Breast epithelium (tissue), 4 donors: ENCODE measurements at regions not wholly inside any gene's neighbourhood (a gene's known extent, or its start where the extent isn't known, plus 50 kb on each side); places are given as distances from the start of the nearest gene placed in this dataset.

Source experiments
- DNase-seq, 2 donors: peaks; one replicate each; pipeline ENCODE4 v3.0.0-alpha.2; 2019; ENCODE audit warnings: low spot score in 2 of 2
- H3K27ac ChIP-seq, 2 donors: fragments of 200-600 bp; sonication (generic) in 1 of 2; one replicate each; pipeline ENCODE4 v1.5.1; 2016 to 2019; ENCODE audit warnings: mild to moderate bottlenecking in 1 of 2
- H3K27me3 ChIP-seq, 2 donors: fragments of 200-600 bp; sonication (generic) in 1 of 2; one replicate each; pipeline versions ENCODE4 v1.5.1 to v1.6.0; 2017 to 2019; ENCODE audit warnings: control low read depth in 1 of 2, mild to moderate bottlenecking in 1 of 2
- H3K36me3 ChIP-seq: fragments of 200-600 bp; one replicate; pipeline ENCODE4 v1.5.1; 2019
- H3K4me1 ChIP-seq, 2 donors: fragments of 200-600 bp; sonication (generic); one replicate each; pipeline ENCODE4 v1.5.1; 2016 to 2019; ENCODE audit warnings: control low read depth in 1 of 2
- H3K4me3 ChIP-seq, 3 donors: fragments of 200-600 bp; sonication (generic); 1 replicate in 2 of 3; 2 replicates in 1 of 3; pipeline ENCODE4 v1.5.1; 2016 to 2019; ENCODE audit warnings: mild to moderate bottlenecking in 3 of 3, moderate library complexity in 2 of 3
- H3K9me3 ChIP-seq, 2 donors: fragments of 200-600 bp; sonication (generic) in 1 of 2; one replicate each; pipeline ENCODE4 v1.5.1; 2016 to 2019; ENCODE audit warnings: control low read depth in 1 of 2
- POLR2A ChIP-seq: fragments of 450-650 bp; IDR thresholded peaks from one replicate; pipeline ENCODE4 v1.6.1; 2016; ENCODE audit warnings: antibody characterized with exemption, mild to moderate bottlenecking, moderate library complexity
- POLR2AphosphoS5 ChIP-seq, 3 donors: sonication (generic); formaldehyde crosslinking; IDR thresholded peaks; one replicate each; pipeline ENCODE4 v1.6.1; 2017; ENCODE audit warnings: antibody characterized with exemption in 3 of 3
- intact Hi-C: fragments of 100-400 bp; cut with DNase I; formaldehyde crosslinking; loops from one replicate; pipeline ENCODE4 v1.15.1; 2023; ENCODE audit warnings: low total_unique reads
- TF ChIP-seq, protein P1 (sequence below), 3 donors: fragments of 450-650 bp; IDR thresholded peaks; one replicate each; pipeline ENCODE4 v1.5.1; 2016 to 2017; ENCODE audit warnings: antibody characterized with exemption in 3 of 3, mild to moderate bottlenecking in 3 of 3, moderate library complexity in 3 of 3

DNA sequence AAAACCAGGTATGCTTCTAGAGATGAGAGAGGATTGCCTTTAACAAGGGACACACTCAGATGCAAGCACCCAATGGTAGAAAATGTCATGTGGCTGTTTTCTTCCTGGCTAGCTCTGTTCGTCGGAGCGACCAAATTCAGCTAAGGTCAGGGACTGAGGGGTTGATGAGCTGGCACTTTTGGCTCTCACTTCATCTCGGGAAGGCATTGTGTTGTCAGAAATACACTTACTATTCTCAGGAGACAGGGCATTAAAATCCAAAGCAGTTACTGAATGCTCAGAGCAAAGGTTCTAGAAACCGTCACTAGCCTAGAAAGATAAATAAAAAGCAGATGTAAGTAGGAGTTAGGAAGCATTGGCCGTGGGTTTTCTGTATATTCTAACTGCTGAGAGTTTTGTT is 275.7 kb upstream of the SSTR1 start:
- no peaks in the 10 kb centered on the region for H3K36me3 ChIP-seq
- no peak overlapping the region for H3K27ac ChIP-seq
- DNase-seq: no peak
- TF ChIP-seq POLR2AphosphoS5 (IDR thresholded peaks at IDR 0.05) (no peak), POLR2A (no peak)
- TF ChIP-seq, protein P1, sequence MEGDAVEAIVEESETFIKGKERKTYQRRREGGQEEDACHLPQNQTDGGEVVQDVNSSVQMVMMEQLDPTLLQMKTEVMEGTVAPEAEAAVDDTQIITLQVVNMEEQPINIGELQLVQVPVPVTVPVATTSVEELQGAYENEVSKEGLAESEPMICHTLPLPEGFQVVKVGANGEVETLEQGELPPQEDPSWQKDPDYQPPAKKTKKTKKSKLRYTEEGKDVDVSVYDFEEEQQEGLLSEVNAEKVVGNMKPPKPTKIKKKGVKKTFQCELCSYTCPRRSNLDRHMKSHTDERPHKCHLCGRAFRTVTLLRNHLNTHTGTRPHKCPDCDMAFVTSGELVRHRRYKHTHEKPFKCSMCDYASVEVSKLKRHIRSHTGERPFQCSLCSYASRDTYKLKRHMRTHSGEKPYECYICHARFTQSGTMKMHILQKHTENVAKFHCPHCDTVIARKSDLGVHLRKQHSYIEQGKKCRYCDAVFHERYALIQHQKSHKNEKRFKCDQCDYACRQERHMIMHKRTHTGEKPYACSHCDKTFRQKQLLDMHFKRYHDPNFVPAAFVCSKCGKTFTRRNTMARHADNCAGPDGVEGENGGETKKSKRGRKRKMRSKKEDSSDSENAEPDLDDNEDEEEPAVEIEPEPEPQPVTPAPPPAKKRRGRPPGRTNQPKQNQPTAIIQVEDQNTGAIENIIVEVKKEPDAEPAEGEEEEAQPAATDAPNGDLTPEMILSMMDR (IDR thresholded peaks at IDR 0.05): no peak
- no peaks in the 10 kb centered on the region for H3K27me3 ChIP-seq
- H3K4me3 ChIP-seq: no peak overlapping the region
- no peaks in the 10 kb centered on the region for H3K4me1 ChIP-seq
- intact Hi-C loops: no loop called here
- no peaks in the 10 kb centered on the region for H3K9me3 ChIP-seq

DNA sequence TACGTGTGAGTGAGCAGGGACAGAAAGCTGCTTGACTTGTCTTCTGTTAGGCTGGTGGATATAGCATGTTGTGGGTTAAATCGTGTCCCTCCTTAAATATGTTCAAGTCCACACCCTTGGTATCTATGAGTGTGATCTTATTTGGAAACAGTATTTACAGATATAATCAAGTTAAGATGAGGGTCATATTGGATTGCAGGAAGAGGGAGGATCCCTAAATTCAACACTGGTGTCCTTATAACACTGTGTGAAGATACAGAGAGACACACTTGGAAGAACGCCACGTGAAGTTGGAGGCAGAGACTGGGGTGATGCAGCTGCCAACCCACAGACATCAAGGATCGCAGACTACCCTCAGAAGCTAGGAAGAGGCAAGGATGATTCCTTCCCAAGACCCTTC is 275.2 kb upstream of the SSTR1 start:
- no peak overlapping the region for H3K4me3 ChIP-seq
- H3K4me1 ChIP-seq: no peaks in the 10 kb centered on the region
- no peaks in the 10 kb centered on the region for H3K9me3 ChIP-seq
- H3K27me3 ChIP-seq: no peaks in the 10 kb centered on the region
- intact Hi-C loops: no loop called here
- no peak overlapping the region for H3K27ac ChIP-seq
- no peak for DNase-seq
- H3K36me3 ChIP-seq: no peaks in the 10 kb centered on the region
- TF ChIP-seq POLR2AphosphoS5 (IDR thresholded peaks at IDR 0.05) (no peak), POLR2A (no peak)
- TF ChIP-seq, protein P1 (IDR thresholded peaks at IDR 0.05): no peak

- H3K36me3 ChIP-seq: no peaks in the 10 kb centered on the region
- H3K9me3 ChIP-seq: no peaks in the 10 kb centered on the region
- TF ChIP-seq POLR2AphosphoS5 (IDR thresholded peaks at IDR 0.05): no peak
- TF ChIP-seq POLR2A: no peak
- TF ChIP-seq, protein P1 (IDR thresholded peaks at IDR 0.05): no peak
- H3K4me3 ChIP-seq: no peak overlapping the region
- no peaks in the 10 kb centered on the region for H3K4me1 ChIP-seq
- intact Hi-C loops: no loop called here
- no peak overlapping the region for H3K27ac ChIP-seq
- H3K27me3 ChIP-seq: no peaks in the 10 kb centered on the region
- no peak for DNase-seq
Measured at GRCh38 chr14:37936971-37937370, 270.7 kb upstream of the SSTR1 start.

DNA sequence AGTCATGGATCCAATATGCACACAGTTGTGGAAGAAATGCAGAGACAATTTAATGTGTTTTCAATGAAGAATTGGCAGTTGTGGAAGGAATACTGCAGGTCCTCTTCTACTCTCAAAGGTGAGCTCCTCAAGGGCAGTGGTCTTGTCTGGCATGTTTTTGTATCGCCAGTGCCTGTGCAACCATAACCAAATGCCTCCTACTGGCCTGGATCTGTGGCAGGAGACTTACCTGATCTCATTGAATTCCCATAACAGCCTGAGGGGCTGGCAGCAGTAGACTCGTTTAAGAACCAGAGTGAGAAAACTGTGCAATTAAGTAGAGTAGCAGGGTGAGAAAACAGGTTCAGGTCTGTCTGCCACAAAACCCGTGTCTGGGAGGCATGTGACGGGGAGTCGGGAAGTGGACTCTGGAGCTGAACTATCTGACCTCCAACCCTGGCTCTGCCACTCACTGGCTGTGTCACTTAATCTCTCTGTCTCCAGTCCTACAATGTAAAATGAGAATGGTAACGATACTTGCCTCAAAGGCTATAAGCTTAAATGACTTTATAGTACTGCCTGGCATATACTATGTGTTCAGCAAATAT is 268.2 kb upstream of the SSTR1 start:
- Histone ChIP-seq H3K36me3 (no peaks in the 10 kb centered on the region), H3K27ac (no peak overlapping the region), H3K4me1 (no peaks in the 10 kb centered on the region), H3K27me3 (no peaks in the 10 kb centered on the region), H3K9me3 (peaks cover 0 to 3% of the 10 kb centered on the region in 2 donors), H3K4me3 (no peak overlapping the region)
- intact Hi-C loops: no loop called here
- TF ChIP-seq POLR2AphosphoS5 (IDR thresholded peaks at IDR 0.05): no peak
- no peak for DNase-seq

GRCh38 chr14:37945959-37946358 is 261.7 kb upstream of the SSTR1 start:
- no peak overlapping the region for H3K27ac ChIP-seq
- peaks cover 16 to 22% of the 10 kb centered on the region in 2 donors for H3K9me3 ChIP-seq
- no peak for TF ChIP-seq POLR2AphosphoS5 (IDR thresholded peaks at IDR 0.05)
- no peaks in the 10 kb centered on the region for H3K4me1 ChIP-seq
- no peaks in the 10 kb centered on the region for H3K27me3 ChIP-seq
- H3K4me3 ChIP-seq: no peak overlapping the region
- no peaks in the 10 kb centered on the region for H3K36me3 ChIP-seq
- DNase-seq: no peak
- intact Hi-C loops: no loop called here

GRCh38 chr14:37946819-37947218 is 260.9 kb upstream of the SSTR1 start:
- H3K27ac ChIP-seq: no peak overlapping the region
- H3K9me3 ChIP-seq: peaks cover 16 to 22% of the 10 kb centered on the region in 2 donors
- no peaks in the 10 kb centered on the region for H3K4me1 ChIP-seq
- no peak overlapping the region for H3K4me3 ChIP-seq
- TF ChIP-seq POLR2A: no peak
- TF ChIP-seq POLR2AphosphoS5 (IDR thresholded peaks at IDR 0.05): no peak
- TF ChIP-seq, protein P1 (IDR thresholded peaks at IDR 0.05): no peak
- no peaks in the 10 kb centered on the region for H3K36me3 ChIP-seq
- H3K27me3 ChIP-seq: no peaks in the 10 kb centered on the region
- no peak for DNase-seq
- intact Hi-C loops: no loop called here
